ENCODE measurements at regions not wholly inside any gene's neighbourhood (a gene's known extent, or its start where the extent isn't known, plus 50 kb on each side); places are given as distances from the start of the nearest gene placed in this dataset.

DNA sequence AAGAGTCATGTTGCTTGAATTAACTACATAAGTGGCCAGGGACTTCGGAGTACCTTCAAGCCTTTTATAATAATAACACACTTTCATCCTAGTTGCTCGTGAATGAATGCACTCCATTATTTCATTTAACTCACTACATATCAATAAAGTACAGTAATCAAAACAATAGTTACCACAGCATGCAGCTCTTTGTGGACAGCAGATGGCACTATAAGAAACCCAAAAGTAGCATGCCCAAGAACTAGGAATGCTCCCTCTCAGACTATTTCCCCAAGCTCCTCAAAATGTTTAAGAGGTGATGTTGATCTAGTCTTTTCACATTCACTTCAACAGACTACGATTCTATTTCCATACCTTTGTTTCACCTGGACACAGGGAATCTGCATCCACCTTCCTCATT, 500.8 kb upstream of the DIAPH2 start:
- TF ChIP-seq, protein P1, sequence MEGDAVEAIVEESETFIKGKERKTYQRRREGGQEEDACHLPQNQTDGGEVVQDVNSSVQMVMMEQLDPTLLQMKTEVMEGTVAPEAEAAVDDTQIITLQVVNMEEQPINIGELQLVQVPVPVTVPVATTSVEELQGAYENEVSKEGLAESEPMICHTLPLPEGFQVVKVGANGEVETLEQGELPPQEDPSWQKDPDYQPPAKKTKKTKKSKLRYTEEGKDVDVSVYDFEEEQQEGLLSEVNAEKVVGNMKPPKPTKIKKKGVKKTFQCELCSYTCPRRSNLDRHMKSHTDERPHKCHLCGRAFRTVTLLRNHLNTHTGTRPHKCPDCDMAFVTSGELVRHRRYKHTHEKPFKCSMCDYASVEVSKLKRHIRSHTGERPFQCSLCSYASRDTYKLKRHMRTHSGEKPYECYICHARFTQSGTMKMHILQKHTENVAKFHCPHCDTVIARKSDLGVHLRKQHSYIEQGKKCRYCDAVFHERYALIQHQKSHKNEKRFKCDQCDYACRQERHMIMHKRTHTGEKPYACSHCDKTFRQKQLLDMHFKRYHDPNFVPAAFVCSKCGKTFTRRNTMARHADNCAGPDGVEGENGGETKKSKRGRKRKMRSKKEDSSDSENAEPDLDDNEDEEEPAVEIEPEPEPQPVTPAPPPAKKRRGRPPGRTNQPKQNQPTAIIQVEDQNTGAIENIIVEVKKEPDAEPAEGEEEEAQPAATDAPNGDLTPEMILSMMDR (IDR thresholded peaks at IDR 0.05; ENCODE audit: low read depth, low read length), result peak; percentile 58
- TF ChIP-seq EZH2phosphoT487 (IDR thresholded peaks at IDR 0.05; ENCODE audit: low read depth), result no peak
